ENCODE measurements at regions not wholly inside any gene's neighbourhood (a gene's known extent, or its start where the extent isn't known, plus 50 kb on each side); places are given as distances from the start of the nearest gene placed in this dataset.

GRCh38 chr6:140061110-140062042 is 686.9 kb upstream of the CITED2 start:
- no peak for DNase-seq

GRCh38 chr6:140059947-140060346 is 685.5 kb upstream of the CITED2 start:
- no peak for DNase-seq

GRCh38 chr6:140058863-140059262 is 684.4 kb upstream of the CITED2 start:
- no peak for DNase-seq

- DNase-seq = no peak
These were observed 678.6 kb upstream of the CITED2 start for GRCh38 chr6:140052736-140053729.

GRCh38 chr6:140051521-140052512 is 677.4 kb upstream of the CITED2 start:
- DNase-seq = no peak

GRCh38 chr6:140050101-140050995 is 675.9 kb upstream of the CITED2 start:
- no peak for DNase-seq

- no peak for DNase-seq
These were observed 674.8 kb upstream of the CITED2 start for GRCh38 chr6:140049251-140049650.

GRCh38 chr6:140048202-140048790 is 673.8 kb upstream of the CITED2 start:
- no peak for DNase-seq

- no peak for DNase-seq
These were observed 672.9 kb upstream of the CITED2 start for GRCh38 chr6:140047321-140047720.

- DNase-seq = no peak
These were observed 671.7 kb upstream of the CITED2 start for GRCh38 chr6:140046016-140046632.

GRCh38 chr6:140045116-140045515 is 670.7 kb upstream of the CITED2 start:
- no peak for DNase-seq

- DNase-seq = no peak
These were observed 670.2 kb upstream of the CITED2 start for GRCh38 chr6:140044626-140045025.

GRCh38 chr6:140043762-140044378 is 669.4 kb upstream of the CITED2 start:
- DNase-seq = no peak

- no peak for DNase-seq
These were observed 668.9 kb upstream of the CITED2 start for GRCh38 chr6:140043357-140043756.

- no peak for DNase-seq
These were observed 667.3 kb upstream of the CITED2 start for GRCh38 chr6:140041571-140042332.

GRCh38 chr6:140041056-140041455 is 666.6 kb upstream of the CITED2 start:
- DNase-seq = no peak

- DNase-seq = no peak
These were observed 665.9 kb upstream of the CITED2 start for GRCh38 chr6:140040396-140040795.

- no peak for DNase-seq
These were observed 664.9 kb upstream of the CITED2 start for GRCh38 chr6:140039364-140039763.

- DNase-seq = no peak
These were observed 661.7 kb upstream of the CITED2 start for GRCh38 chr6:140036196-140036595.

Measured in NCI-H2029 treated with DMSO at 0.1 percent for 48 hours (cell line).